Endothelial cell of umbilical vein (primary cell): ENCODE measurements at regions not wholly inside any gene's neighbourhood (a gene's known extent, or its start where the extent isn't known, plus 50 kb on each side); places are given as distances from the start of the nearest gene placed in this dataset.

Experiments used
- CTCF ChIP-seq, 2 donors: IDR thresholded peaks; 1 replicate in 1 of 2; 2 replicates in 1 of 2; pipeline ENCODE4 v1.5.1; 2011; ENCODE audit warnings: low read length in 2 of 2, mild to moderate bottlenecking in 2 of 2, moderate library complexity in 2 of 2, control low read depth in 1 of 2, inconsistent platforms in 1 of 2, low read depth in 1 of 2; ENCODE audit not compliant: insufficient read depth in 1 of 2; ENCODE audit errors: extremely low read depth in 1 of 2
- JUN ChIP-seq: IDR thresholded peaks from 2 replicates; pipeline ENCODE4 v1.6.1; 2011; ENCODE audit warnings: borderline replicate concordance, low read depth; ENCODE audit not compliant: insufficient read length, insufficient read depth
- MAX ChIP-seq: IDR thresholded peaks from 2 replicates; pipeline ENCODE4 v1.6.1; 2011; ENCODE audit not compliant: insufficient read depth, insufficient read length
- POLR2A ChIP-seq: IDR thresholded peaks from 2 replicates; pipeline ENCODE4 v1.6.1; 2012; ENCODE audit warnings: low read depth, mild to moderate bottlenecking, control low read depth, low read length
- POLR2AphosphoS5 ChIP-seq: IDR thresholded peaks from 2 replicates; pipeline ENCODE4 v1.6.1; 2012; ENCODE audit warnings: low read depth, mild to moderate bottlenecking, control low read depth, low read length, moderate library complexity; ENCODE audit not compliant: insufficient read depth

GRCh38 chr21:40938611-40939010, 91.7 kb upstream of the DSCAM start:
- no peak for TF ChIP-seq CTCF (IDR thresholded peaks at IDR 0.05; ENCODE audit: extremely low read depth in 1 of 2, insufficient read depth in 1 of 2, low read depth in 1 of 2, low read length in 2 of 2)
- TF ChIP-seq POLR2A = no peak
- no peak for TF ChIP-seq MAX
- no peak for TF ChIP-seq POLR2AphosphoS5
- no peak for TF ChIP-seq JUN
